ENCODE measurements at regions not wholly inside any gene's neighbourhood (a gene's known extent, or its start where the extent isn't known, plus 50 kb on each side); places are given as distances from the start of the nearest gene placed in this dataset.
"Not testable (repeated sequence)": the region's sequence is repeated elsewhere in the genome, so short reads cannot be mapped to it uniquely, and the experiment has no call there.

DNA sequence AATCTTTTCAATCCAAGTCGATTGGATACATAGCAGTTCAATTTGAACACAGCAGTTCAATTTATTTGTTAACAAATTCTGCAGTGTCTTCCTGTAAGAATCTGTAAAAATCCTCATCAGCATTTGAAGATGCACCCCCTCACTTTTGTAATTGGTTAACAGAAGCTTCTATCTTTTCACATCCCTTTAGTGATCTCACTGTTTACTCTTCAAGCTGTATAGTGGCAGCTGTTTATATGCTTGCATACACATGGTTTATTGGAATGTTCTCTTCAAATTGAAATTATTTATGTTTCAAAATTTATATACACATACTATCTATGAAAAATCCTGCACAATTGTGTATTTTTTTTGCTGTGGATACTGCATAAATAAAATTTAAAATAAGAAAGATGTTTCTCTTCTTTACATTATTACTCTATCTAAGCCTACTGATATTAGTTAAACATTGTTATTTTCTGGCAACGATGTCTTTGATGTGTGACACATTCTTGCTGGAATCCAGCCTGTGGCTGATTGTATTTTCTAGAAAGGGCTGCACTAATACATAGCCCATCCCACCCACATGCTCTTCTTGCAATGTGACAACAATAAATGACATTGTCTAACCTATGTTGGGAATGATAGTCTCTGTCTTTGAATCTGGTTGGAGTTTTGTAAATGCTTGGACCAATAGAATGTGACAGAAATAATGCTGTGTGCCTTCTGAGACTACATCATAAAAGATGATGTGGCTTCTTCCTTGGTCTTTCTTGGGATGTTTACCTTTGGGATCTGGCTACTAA, 573.0 kb downstream of the CD109 start:
- Histone ChIP-seq H3K4me3 (ENCODE audit: low read depth, low read length) (no peak overlapping the region), H3K27ac (no peak overlapping the region), H3K36me3 (replicated peaks) (no peaks in the 10 kb centered on the region), H3K27me3 (replicated peaks) (no peaks in the 10 kb centered on the region)
- in situ Hi-C loops (cut with HindIII; ENCODE audit: low pct_ligation_motif_present, low sequenced_read_pairs), result no loop called here
- TF ChIP-seq, protein P1, sequence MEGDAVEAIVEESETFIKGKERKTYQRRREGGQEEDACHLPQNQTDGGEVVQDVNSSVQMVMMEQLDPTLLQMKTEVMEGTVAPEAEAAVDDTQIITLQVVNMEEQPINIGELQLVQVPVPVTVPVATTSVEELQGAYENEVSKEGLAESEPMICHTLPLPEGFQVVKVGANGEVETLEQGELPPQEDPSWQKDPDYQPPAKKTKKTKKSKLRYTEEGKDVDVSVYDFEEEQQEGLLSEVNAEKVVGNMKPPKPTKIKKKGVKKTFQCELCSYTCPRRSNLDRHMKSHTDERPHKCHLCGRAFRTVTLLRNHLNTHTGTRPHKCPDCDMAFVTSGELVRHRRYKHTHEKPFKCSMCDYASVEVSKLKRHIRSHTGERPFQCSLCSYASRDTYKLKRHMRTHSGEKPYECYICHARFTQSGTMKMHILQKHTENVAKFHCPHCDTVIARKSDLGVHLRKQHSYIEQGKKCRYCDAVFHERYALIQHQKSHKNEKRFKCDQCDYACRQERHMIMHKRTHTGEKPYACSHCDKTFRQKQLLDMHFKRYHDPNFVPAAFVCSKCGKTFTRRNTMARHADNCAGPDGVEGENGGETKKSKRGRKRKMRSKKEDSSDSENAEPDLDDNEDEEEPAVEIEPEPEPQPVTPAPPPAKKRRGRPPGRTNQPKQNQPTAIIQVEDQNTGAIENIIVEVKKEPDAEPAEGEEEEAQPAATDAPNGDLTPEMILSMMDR (IDR thresholded peaks at IDR 0.05; ENCODE audit: low read depth, low read length, missing control alignments), result no peak
- no peak for DNase-seq

DNA sequence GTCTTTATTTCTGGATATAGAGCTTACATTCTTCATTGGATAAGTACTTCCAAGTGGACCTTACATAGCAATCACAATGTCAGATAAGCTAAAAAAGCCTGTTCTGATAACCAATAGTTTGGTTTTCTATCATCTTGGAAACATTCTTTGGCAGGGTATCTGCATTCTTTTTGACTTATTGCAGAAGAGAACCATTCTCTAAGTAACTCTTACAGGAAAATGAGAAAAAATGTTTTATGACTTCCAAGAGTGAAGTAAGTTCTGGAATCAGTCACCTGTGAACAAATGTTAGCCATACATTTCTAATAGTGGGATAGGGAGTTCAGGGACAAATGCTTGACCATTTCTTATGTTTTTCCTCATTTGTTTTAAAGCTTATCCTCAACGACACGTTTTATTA, 564.0 kb downstream of the CD109 start:
- no peak overlapping the region for H3K4me3 ChIP-seq (ENCODE audit: low read depth, low read length)
- TF ChIP-seq, protein P1 (IDR thresholded peaks at IDR 0.05; ENCODE audit: low read depth, low read length, missing control alignments), result no peak
- no peak for DNase-seq
- H3K36me3 ChIP-seq (replicated peaks), result no peaks in the 10 kb centered on the region
- H3K27me3 ChIP-seq (replicated peaks), result no peaks in the 10 kb centered on the region
- H3K27ac ChIP-seq, result no peak overlapping the region
- in situ Hi-C loops (cut with HindIII; ENCODE audit: low pct_ligation_motif_present, low sequenced_read_pairs), result no loop called here

DNA sequence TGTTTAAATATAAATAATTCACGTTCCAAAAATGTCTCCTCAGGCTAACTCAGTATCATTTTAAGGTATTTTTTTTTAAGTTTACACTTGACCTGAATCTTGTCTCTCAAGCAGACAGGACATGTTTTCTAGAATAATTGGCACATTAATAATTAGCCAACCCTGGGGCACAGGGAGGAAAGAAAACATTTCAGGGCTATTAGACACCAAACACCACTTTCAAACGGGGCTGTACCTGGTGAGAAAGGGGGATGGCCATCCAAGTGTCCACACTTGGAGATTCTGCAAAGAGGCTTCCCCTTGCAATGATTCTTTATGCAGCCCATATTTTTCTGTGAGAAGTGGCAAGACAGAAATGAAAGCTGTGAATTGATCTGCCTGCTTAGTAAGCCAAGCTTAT, 560.8 kb downstream of the CD109 start:
- in situ Hi-C loops (cut with HindIII; ENCODE audit: low pct_ligation_motif_present, low sequenced_read_pairs), result no loop called here
- no peak for DNase-seq
- H3K4me3 ChIP-seq (ENCODE audit: low read depth, low read length), result no peak overlapping the region
- H3K27me3 ChIP-seq (replicated peaks), result no peaks in the 10 kb centered on the region
- no peaks in the 10 kb centered on the region for H3K36me3 ChIP-seq (replicated peaks)
- TF ChIP-seq, protein P1 (IDR thresholded peaks at IDR 0.05; ENCODE audit: low read depth, low read length, missing control alignments), result no peak
- no peak overlapping the region for H3K27ac ChIP-seq

DNA sequence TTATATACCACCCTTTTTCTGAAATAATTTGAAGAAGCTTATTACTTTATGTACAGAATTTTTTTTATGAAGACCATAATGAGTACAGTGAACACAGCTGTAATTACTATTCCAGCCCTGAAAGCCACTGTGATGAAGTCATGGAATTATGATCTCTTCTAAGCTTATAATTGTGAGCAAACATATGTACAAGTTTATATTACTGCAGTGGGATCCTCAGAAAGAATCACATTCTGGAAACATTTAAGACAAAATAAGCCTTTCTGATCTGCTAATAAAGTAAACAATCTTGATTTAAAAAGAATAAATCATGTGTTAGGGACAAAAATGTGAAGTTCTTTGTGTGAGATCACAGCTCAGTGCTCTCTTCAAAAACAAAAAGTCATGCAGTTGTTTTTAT, 560.4 kb downstream of the CD109 start:
- Histone ChIP-seq H3K27ac (no peak overlapping the region), H3K27me3 (replicated peaks) (no peaks in the 10 kb centered on the region), H3K36me3 (replicated peaks) (no peaks in the 10 kb centered on the region), H3K4me3 (ENCODE audit: low read depth, low read length) (no peak overlapping the region)
- no peak for DNase-seq
- in situ Hi-C loops (cut with HindIII; ENCODE audit: low pct_ligation_motif_present, low sequenced_read_pairs), result no loop called here
- TF ChIP-seq, protein P1 (IDR thresholded peaks at IDR 0.05; ENCODE audit: low read depth, low read length, missing control alignments), result no peak

DNA sequence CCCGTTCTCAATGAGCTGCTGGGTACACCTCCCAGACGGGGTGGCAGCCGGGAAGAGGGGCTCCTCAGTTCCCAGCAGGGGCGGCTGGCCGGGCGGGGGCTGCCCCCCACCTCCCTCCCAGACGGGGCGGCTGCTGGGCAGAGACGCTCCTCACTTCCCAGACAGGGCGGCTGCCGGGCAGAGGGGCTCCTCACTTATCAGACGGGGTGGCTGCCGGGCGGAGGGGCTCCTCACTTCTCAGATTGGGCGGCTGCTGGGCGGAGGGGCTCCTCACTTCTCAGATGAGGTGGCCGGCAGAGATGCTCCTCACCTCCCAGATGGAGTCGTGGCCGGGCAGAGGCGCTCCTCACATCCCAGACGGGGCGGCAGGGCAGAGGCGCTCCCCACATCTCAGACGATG, 559.0 kb downstream of the CD109 start:
- DNase-seq; H3K4me3 ChIP-seq (ENCODE audit: low read depth, low read length); H3K27ac ChIP-seq; H3K36me3 ChIP-seq (replicated peaks); H3K27me3 ChIP-seq (replicated peaks); in situ Hi-C loops (cut with HindIII; ENCODE audit: low pct_ligation_motif_present, low sequenced_read_pairs): not testable (repeated sequence)

DNA sequence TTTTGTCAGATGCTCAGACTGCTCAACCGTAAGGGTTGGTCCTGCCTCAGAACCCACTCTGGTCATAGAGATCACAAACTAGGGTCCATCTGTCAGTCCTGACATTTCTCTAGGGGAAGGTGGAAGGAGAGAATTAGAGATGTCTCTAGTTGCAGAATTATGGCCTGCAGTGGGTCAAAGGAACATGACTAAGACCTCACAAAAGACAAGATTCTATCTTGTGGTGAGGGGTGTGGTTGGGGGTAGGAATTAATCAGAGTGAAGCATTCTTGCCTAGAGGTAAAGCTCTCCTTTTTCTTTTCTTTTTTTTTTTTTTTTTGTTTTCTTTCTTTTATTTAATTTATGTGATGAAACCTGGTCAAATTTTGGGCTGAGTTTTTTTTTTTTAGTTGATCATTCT, 558.1 kb downstream of the CD109 start:
- H3K27ac ChIP-seq; in situ Hi-C loops (cut with HindIII; ENCODE audit: low pct_ligation_motif_present, low sequenced_read_pairs); H3K27me3 ChIP-seq (replicated peaks); H3K4me3 ChIP-seq (ENCODE audit: low read depth, low read length); H3K36me3 ChIP-seq (replicated peaks); DNase-seq: not testable (repeated sequence)

DNA sequence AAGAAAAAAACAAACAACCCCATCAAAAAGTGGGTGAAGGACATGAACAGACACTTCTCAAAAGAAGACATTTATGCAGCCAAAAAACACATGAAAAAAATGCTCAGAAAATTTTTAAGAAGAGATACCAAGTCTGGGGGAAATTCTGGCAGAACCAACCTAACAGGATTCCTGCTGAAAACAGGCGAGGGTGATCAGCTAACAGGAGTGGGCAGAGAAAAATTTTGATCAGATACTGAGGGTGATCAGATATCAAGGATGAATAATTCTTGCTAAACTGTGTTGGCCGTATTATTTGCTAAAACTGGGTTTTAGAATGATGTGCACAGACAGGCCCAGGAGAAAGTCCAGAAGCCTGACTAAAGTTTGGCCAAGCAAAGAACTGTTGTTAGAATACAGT, 557.3 kb downstream of the CD109 start:
- Histone ChIP-seq H3K27me3 (replicated peaks) (no peaks in the 10 kb centered on the region), H3K4me3 (ENCODE audit: low read depth, low read length) (no peak overlapping the region), H3K27ac (no peak overlapping the region), H3K36me3 (replicated peaks) (no peaks in the 10 kb centered on the region)
- in situ Hi-C loops (cut with HindIII; ENCODE audit: low pct_ligation_motif_present, low sequenced_read_pairs), result no loop called here
- no peak for DNase-seq
- TF ChIP-seq, protein P1 (IDR thresholded peaks at IDR 0.05; ENCODE audit: low read depth, low read length, missing control alignments), result no peak
